HG03025 (cell line): ENCODE measurements at regions not wholly inside any gene's neighbourhood (a gene's known extent, or its start where the extent isn't known, plus 50 kb on each side); places are given as distances from the start of the nearest gene placed in this dataset.

Experiments used
- ATAC-seq: cut with Tn5 transposase; IDR thresholded peaks from one replicate; pipeline ENCODE4 v1.9.1; 2021; ENCODE audit warnings: mild to moderate bottlenecking, moderate library complexity; ENCODE audit not compliant: unreplicated experiment, low FRiP score

DNA sequence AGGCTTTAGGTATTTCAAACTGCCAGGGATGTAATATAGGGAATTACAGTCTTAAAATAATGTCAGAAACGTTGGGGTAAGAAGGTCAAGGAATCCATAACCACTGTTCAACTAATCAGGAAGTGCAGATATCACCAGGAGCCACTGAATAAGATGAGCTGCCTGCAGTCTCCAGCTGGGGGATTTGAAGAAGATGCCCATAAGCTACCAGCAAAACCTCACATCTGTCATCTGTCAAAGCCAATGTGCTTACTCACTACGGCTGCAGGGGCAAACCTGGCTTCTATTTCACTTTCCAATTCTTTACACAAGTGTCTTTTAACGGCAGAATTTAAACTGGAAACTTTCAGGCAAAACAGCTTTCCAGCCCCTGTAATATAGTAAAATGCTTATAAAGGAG is 1410.1 kb upstream of the ATXN8OS start:
- no peak for ATAC-seq

DNA sequence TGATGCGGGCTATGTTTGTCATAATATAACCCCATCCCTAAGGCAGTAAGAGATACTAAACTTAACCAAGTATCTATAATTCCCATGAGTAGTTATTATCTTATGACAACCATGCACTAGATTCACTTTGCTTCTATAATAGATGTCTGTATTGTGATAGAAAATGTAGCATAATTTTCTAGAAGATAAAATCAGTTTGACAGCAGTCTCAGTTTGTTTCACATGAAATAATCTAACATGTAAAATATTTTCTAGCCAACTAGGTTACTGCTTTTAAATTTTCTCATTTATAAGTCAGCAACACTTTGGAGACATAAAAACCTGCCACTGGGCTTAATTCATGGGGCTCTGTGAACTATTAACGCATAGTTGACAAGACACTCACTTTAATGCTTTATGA is 1410.7 kb upstream of the ATXN8OS start:
- no peak for ATAC-seq

DNA sequence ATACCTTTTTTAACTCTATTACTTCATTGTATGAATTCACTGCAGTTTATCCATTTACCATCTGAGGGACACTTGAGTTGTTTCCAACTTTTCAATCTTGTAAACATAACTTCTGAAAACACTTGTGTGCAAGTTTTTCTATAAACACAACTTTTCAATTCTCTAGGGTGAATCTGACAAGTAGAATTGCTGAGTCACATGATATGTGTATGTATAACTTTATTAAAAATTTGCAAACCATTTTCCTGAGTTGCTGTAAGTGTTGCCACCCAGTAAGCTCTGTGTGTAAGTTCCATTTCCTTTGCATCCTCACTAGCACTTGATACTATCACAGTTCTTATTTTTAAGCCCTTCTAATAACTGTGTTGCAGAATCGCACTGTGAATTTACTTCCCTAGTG is 1415.6 kb upstream of the ATXN8OS start:
- no peak for ATAC-seq

DNA sequence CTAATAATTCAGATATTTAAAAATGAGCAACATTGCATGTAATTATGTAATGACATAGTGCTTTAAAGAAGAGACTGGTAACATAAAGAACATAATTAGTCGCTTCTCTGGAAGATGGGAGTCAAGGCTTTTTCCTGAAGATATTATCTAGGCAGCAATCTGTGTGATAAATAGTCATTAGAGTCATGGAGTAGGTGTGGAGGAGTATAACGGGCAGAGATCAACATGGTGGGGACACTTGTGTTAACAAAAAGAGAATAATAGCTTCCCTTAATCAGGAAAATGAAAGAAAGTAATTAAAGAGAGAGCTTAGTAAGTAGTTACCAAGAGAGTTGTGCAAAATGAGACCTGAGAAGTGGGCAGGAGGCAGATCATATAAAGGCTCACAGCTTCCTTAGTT is 1417.1 kb upstream of the ATXN8OS start:
- no peak for ATAC-seq

DNA sequence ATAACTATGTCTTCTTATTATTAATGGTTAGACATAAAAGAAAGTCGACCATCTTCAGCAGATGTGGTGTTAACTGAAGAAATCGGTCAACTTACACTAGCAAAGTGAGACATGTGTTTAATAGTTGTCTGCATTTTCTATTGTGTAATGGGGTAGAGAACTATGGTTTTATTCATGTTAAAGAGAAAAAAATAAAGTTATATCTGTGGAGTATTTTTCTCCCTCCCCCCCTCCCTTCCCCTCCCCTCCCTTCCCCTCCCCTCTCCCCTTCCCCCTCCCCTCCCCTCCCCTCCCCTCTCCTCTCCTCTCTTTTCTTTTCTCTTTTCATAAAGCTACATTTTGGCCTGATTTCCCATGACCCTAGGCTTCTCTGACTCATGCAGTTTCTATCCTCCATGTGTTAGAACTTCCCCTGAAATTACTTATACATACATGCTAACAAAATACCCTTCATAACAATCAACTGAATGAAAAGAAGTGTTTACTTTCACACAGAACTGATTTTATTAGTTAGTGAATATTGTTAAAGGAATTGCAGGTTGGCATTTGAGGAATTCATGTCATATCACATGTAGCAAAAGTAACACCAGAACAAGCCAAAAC is 1431.0 kb upstream of the ATXN8OS start:
- no peak for ATAC-seq

DNA sequence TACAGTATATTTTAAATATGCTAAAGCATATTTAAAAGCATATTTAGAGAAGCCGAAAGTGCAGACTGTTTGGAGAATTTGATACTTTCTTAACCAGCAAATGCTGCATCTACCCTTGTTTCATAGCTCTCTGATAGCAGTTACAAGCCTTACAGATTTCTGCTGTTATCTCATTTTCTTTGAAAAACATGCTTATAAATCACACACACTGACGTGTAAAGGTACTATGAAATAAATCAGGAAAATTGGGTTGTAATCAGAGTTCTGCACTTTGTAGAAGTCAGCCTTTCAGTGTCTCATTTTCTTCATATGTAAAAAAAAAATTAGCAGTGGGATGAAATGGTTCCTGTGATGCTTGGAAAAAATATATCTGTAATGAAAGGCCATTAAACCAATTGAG is 1432.4 kb upstream of the ATXN8OS start:
- no peak for ATAC-seq

DNA sequence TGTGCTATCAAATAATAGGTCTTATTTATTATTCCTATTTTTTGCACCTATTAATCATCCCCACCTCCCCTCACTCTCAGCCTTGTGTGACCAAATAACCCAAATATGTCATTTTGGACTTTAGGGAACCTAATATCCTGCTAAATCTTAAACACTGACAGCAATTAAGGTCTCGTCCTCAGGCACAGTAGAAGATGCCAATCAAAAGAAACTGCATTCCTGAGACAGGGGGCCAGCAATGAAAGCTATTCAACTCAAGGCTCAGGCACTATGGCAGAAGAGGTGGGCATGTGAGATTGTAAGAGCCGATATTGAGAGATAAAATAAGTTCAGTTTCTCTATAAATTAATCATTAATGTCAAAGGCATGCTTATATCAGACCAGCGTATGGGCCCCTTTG is 1437.7 kb upstream of the PCDH9 start:
- ATAC-seq = no peak

DNA sequence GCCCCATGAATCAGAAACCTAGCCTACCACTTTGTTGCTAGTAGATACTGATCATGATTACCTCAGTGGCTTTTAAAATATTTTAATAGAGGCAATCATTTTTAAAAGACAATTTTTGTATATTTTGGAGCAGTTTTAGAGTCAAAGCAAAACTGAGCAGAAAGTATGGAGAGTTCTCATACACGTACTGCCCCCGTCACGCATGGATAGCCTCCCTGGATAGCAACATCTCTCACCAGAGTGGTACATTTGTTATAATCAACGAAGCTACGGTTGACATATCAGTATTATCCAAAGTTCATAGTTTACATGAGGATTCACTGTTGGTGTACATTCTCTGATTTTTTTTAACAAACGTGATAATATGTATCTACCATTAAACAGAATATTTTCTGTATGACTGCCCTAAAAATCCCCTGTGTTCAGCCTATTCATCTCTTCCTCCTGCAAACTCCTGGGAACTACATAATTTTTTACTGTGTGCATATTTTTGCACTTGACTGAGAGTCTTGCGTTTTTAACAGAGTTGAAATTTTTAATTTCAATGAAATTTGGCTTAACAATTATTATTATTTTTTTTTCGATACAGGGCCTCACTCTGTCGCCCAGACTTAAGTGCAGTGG is 1436.8 kb upstream of the PCDH9 start:
- ATAC-seq = no peak

DNA sequence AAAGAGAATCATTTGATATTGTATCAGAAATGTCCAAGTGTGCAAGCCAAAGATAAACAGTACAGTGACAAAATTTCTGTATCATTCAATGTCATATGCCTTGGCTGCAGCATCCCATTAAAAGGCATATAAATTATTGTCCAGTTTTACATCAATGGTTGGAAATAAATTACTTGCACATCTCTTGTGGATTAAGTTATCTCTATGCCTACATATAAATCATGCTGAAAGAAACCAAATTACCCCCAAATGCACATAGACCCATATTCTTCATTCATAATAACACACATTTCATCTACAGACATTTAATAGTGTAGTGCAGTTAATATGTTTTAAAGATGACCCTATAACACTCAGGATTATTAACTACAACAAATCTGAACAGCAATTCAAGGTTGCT is 1415.7 kb upstream of the PCDH9 start:
- no peak for ATAC-seq

DNA sequence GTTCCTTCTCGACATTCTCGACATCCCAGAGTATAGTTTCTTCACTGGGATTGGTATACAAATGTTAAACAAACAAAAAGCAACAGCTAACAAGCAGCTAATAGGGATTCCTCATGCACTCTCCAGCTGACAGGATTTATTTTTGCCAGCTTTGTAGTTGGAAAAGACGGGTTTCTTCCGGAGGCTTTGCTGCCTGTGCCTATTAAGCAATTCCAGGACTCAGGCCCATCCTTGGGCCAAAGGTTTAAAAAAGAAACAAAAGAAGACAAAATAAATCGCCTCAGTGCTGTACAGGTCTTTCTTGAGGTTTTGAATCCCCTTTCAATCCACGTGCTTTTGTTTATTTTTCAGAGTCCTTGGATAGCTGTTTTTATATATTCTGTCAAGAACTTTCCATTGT is 1414.5 kb upstream of the PCDH9 start:
- no peak for ATAC-seq

DNA sequence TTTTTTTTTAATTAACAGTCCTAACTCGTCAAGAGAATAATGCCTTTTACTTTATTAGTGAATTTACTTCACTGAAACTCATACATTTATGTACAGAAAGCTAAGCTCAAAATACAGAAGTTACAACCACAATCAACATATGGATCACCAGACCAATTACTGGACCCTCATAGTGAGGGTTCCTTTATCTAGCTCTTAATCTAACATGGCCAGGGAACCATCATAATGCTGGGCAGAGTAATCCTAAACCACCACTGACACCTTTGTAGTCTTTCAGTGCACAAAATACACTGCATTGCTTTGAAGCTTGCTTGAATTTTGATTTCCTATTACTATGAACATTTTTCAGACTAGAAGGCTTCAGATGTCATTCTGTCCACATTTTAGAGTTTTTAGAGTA is 1406.6 kb upstream of the PCDH9 start:
- no peak for ATAC-seq

DNA sequence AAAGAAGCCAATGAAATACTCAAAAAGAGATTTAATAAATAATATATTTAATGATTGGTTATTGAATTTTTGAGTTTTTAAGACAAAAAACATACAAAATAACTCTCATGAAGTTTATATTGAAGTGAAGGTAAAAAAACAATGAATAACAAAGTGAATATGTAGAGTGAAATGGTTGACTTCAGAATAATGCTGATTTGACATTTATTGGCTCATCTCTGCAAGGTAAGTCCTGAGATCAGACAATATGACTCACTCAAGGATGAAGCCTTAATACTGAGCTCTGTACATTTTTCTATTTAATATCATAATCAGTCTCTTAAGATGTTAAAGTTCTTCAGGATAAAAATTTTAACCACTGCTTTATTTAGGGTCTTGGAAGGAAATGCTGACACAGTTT is 1398.9 kb upstream of the PCDH9 start:
- ATAC-seq = no peak

DNA sequence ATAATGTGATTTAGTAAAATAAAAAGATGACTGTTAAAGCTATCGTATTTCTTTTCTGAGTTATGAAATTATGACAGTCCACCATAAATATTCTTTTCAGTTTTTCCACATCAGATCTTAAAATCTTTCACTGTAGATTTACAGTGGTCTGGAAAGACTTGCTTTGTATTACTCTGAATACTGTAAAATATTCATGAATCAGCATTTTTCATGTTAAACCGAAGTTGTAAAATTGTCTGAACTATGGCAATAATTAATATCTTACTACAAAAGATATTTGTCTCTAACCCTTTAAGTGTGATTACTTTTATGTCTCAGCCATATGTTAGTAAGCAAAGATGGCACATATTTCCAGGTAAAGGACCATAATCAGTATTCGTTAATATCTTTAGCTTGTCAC is 1397.2 kb upstream of the PCDH9 start:
- ATAC-seq = no peak

DNA sequence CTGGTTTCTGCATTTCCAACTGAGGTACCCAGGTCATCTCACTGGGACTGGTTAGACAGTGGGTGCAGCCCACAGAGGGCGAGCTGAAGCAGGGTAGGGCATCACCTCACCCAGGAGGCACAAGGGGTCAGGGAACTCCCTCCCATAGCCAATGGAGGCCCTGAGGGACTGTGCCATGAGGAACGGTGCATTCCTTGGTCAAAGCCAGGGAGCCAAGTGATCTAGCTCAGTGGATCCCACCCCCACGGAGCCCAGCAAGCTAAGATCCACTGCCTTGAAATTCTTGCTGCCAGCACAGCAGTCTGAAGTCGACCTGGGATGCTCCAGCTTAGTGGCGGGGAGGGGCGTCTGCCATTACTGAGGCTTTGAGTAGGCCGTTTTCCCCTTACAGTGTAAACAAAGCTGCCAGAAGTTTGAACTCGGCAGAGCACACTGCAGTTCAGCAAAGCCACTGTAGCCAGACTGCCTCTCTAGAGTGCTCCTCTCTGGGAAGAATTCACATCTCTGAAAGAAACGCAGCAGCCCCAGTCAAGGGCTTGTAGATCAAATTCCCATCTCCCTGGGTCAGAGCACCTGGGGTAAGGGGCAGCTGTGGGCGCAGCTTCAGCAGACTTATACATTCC is 1386.6 kb upstream of the PCDH9 start:
- no peak for ATAC-seq

DNA sequence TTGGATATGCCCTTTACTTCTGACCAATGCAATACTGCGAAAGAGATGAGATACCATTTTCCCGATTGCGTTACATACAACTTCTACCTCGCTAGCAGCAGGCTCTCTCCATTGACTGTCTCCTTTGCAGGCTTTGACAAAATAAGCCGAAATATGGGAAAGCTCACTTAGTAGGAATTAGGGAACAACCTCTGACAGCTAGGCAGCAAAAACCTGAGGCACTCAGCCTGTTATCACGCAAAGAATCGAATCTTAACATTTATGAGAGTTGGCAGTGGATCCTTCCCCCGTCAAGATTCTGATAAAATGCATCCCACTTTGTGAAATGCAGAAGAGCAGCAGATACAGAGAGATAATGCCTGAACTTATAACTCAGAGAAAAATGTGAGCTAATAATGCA is 1379.5 kb upstream of the PCDH9 start:
- ATAC-seq = no peak

DNA sequence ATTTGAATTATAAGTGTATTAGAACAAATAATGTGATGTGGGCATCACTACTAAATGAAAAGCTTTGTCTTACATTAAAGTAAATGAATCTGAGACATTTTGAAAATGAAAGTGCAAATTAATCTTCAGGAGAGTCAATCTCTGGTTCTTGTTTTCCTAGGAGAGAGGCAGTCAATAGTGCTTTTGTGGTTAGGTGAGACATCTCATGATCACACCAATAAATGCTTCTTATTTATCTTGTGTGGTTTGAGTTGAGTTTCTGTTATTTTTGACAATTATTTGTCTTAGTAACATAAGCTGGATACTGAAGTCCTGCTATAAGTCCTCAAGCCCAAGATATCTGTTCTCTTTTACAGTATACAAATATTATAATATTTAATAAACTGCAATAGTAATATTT is 1378.0 kb upstream of the PCDH9 start:
- ATAC-seq = no peak

DNA sequence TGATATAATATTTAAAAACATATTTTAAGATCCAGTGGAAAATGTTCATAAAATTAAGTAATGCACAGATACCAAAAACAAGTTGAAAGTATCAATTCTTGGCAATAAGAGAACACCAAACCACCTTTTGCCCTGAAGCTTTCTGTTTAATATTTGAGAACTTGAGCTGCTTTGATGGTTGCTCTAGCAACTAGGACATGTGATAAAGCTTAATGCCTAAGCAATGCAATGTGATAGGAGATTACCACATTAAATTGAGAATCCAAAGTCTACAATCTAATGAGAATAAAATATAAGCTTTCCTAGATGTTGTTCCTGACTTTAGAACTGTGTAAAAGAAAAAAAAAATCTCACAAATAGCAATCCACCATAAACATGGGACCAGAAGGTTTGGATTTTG is 1367.5 kb upstream of the PCDH9 start:
- ATAC-seq = no peak

DNA sequence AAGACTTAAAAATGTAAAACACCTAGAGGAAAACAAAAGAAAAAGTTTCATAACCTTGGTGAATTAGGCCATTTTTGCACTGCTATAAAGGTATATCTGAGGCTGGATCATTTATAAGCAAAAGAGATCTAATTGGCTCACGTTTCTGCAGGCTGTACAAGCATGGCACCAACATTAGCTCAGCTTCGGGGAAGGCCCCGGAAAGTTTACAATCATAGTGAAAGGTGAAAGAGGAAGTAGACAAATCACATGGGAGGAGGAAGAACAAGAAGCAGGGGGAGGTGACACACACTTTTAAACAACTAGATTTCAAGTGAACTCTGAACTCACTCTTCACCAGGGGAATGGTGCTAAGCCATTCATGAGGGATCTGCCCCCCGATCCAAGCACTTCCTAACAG is 1358.5 kb upstream of the PCDH9 start:
- peak; percentile 100 for ATAC-seq

DNA sequence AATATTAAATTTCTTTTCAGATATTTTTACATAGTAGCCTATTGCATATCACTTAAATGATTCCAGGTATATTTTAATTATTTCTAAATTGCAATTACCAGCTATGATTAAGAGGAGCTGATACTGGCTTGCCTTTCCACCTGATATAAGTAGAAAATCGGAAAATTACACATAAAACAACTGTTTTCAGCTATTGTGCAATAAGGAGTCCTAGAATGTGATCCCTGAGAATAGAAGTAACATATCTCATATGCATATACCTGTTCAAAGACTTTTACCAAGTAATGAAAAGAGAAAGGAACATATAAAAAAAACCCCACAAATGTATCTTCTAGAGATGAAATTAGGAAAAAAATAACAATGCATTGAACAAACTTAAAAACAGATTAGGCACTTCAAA is 1354.6 kb upstream of the PCDH9 start:
- no peak for ATAC-seq

DNA sequence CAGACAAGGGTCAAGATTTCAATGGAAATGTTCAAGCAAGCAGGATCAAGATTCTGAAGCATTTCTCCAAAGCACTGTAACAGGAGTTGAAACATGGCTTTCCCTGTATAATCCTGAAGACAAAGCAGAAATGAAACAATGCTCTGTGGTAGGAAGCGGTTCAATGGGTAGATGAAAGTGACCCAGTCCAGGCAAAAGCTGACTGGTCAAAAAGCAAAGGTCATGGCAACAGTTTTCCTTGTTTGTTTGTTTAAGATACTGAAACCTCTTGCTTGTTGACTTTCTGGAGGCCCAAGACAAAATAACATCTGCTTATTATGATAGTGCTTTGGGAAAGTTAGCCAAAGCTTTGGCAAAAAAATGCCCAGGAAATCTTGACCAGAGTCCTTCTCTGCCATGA is 1343.9 kb upstream of the PCDH9 start:
- no peak for ATAC-seq

DNA sequence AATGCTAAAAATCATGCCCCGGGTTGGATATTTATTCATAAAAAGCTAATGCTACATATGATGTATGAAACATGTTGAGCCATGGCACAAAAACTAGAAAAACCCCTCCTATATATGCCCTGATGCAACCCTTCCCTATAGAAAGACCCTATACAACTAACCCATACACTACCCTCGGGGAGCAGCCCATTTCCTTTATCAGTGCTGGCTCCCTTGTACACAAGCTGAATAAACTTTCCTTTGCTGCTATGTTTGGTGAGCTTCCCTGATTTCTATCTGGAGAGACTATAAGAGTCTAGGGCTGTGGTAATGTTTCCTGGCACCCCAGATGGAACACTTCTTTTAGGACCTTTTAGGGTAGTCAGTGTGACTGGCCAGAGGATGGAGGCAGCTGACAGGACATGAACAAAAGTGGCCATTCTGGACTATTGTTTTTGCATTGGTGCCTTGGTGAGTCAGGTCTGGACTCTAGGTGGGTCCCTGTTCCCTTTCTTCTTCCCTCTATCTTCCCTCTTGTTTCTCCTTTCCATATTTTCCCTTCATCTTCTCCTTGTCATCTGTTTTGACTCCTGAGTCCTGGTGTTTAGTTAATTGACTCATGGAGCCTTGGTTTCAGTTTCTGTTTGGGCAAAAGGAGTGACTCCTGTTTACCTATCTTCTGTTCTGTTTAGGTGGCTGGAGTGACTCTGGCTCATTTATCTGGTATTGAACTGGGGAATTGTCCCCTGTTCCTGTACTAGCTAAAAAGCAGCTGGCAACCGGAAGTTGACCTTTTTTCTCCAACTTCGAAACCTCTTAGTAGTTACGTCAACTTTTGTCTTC is 1321.8 kb upstream of the PCDH9 start:
- no peak for ATAC-seq

DNA sequence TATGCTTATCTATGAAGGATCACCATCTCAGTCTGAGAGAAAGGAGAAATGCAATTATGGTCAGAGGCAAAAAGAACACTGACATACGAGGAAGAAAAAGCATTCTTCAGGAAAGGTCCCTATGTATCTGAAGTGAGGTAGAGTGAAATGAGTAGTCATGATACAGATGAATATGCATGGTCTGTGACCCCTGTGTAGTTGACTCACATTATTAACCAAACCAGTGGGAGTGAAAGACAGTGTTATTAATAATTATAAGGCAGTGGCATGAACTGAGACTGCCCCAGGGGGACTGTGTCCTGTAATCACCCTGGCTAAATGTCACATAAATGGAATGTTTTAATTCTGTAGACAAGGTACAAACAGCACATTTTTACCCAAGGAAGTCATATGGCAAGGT is 1320.2 kb upstream of the PCDH9 start:
- no peak for ATAC-seq
